ENCODE measurements at regions not wholly inside any gene's neighbourhood (a gene's known extent, or its start where the extent isn't known, plus 50 kb on each side); places are given as distances from the start of the nearest gene placed in this dataset.

DNA sequence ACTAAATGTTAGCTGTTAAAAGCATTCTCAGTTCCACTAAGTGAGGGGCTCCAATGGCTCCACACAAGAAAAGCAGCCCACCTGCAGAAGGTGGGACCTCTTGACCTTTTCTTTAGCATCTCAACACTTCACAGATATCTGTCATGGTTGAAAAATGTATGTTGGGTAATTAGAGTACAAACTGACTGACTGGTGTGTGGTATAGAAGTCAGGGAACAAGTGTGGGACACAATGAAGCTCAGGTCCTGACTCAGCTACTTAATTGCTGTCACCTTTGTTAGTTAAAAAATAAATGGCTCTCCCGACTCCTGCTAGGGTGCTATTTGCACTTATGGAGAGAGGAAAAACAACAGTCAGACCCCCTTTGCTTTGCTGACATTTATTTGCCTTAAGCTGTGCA, 299.0 kb downstream of the TTC6 start:
- H3K4ac ChIP-seq (ENCODE audit: low read depth in 1 of 2, low read length in 2 of 2) = no peak overlapping the region
- H2BK120ac ChIP-seq (ENCODE audit: low read depth, low read length) = no peak overlapping the region
- no peak overlapping the region for H3K18ac ChIP-seq (ENCODE audit: low read depth in 1 of 2, low read length in 2 of 2)
- H3K9me3 ChIP-seq (ENCODE audit: control insufficient read depth, low read length) = no peaks in the 10 kb centered on the region
- H3K4me3 ChIP-seq (ENCODE audit: insufficient read depth in 1 of 2, low read depth in 1 of 2, low read length in 2 of 2) = no peak overlapping the region
- H3K9ac ChIP-seq (ENCODE audit: low read length) = no peak overlapping the region
- H2BK15ac ChIP-seq (ENCODE audit: low read depth, poor library complexity, severe bottlenecking) = no peak overlapping the region
- H3K4me2 ChIP-seq (ENCODE audit: low read length, poor library complexity, severe bottlenecking) = no peak overlapping the region
- no peak for DNase-seq
- H3K79me1 ChIP-seq (replicated peaks; ENCODE audit: low read length, poor library complexity, severe bottlenecking) = no peaks in the 10 kb centered on the region
- no peak overlapping the region for H4K91ac ChIP-seq (ENCODE audit: low read length)
- no peak overlapping the region for H2AK5ac ChIP-seq (ENCODE audit: low read length, severe bottlenecking)
- H3K27ac ChIP-seq (ENCODE audit: low read length, poor library complexity, severe bottlenecking) = no peak overlapping the region
- no peak overlapping the region for H4K8ac ChIP-seq (ENCODE audit: low read length)
- no peak overlapping the region for H2BK5ac ChIP-seq (ENCODE audit: low read depth, low read length, poor library complexity, severe bottlenecking)
- WGBS = 36% methylated on average over 1 of the region's 1 CpG
- no peaks in the 10 kb centered on the region for H3K36me3 ChIP-seq (ENCODE audit: control insufficient read depth in 1 of 2, insufficient read depth in 2 of 2, low read depth in 1 of 2, low read length in 2 of 2)
- H2AFZ ChIP-seq (ENCODE audit: low read depth, low read length) = no peak overlapping the region
- no peak overlapping the region for H3K14ac ChIP-seq (ENCODE audit: low read length in 2 of 2)
- no peak overlapping the region for H2BK12ac ChIP-seq (ENCODE audit: low read length in 2 of 2)
- H3K4me1 ChIP-seq (ENCODE audit: control insufficient read depth, insufficient read depth, low read depth, low read length) = no peaks in the 10 kb centered on the region
- peaks cover 0 to 8% of the 10 kb centered on the region in 2 experiments for H3K27me3 ChIP-seq (ENCODE audit: control insufficient read depth in 1 of 2, insufficient read depth in 1 of 2, low read length in 2 of 2)
- no peak overlapping the region for H3K23ac ChIP-seq (ENCODE audit: low read length in 2 of 2)

DNA sequence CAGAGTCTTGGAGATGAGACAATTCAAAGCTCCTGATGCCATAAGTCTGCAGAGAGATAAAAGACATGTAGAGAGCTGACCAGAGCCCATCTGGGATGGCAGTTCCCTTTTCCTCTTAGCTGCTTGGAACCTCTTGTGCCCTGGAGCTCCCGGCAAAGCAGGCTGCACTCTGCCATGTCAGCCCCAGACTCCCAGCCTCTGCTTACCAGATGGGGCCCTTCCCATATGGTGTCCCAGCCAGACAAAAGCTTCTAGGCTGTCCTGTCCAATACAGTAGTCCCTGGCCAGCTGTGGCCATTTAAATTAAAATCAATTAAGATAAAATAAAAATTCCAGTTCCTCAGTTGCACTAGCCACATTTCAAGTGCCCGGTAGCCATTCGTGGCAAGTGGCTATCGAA, 303.9 kb downstream of the TTC6 start:
- WGBS = 89% methylated on average over 4 of the region's 4 CpGs
- no peak overlapping the region for H4K8ac ChIP-seq (ENCODE audit: low read length)
- no peak overlapping the region for H4K91ac ChIP-seq (ENCODE audit: low read length)
- H3K4me1 ChIP-seq (ENCODE audit: control insufficient read depth, insufficient read depth, low read depth, low read length) = no peaks in the 10 kb centered on the region
- no peak overlapping the region for H3K4ac ChIP-seq (ENCODE audit: low read depth in 1 of 2, low read length in 2 of 2)
- H3K79me1 ChIP-seq (replicated peaks; ENCODE audit: low read length, poor library complexity, severe bottlenecking) = no peaks in the 10 kb centered on the region
- H3K4me2 ChIP-seq (ENCODE audit: low read length, poor library complexity, severe bottlenecking) = no peak overlapping the region
- no peak overlapping the region for H2AK5ac ChIP-seq (ENCODE audit: low read length, severe bottlenecking)
- no peak overlapping the region for H2BK15ac ChIP-seq (ENCODE audit: low read depth, poor library complexity, severe bottlenecking)
- H2BK5ac ChIP-seq (ENCODE audit: low read depth, low read length, poor library complexity, severe bottlenecking) = no peak overlapping the region
- no peak for DNase-seq
- H2AFZ ChIP-seq (ENCODE audit: low read depth, low read length) = no peak overlapping the region
- H2BK120ac ChIP-seq (ENCODE audit: low read depth, low read length) = no peak overlapping the region
- H2BK12ac ChIP-seq (ENCODE audit: low read length in 2 of 2) = no peak overlapping the region
- H3K18ac ChIP-seq (ENCODE audit: low read depth in 1 of 2, low read length in 2 of 2) = no peak overlapping the region
- H3K14ac ChIP-seq (ENCODE audit: low read length in 2 of 2) = no peak overlapping the region
- H3K4me3 ChIP-seq (ENCODE audit: insufficient read depth in 1 of 2, low read depth in 1 of 2, low read length in 2 of 2) = no peak overlapping the region
- H3K9me3 ChIP-seq (ENCODE audit: control insufficient read depth, low read length) = no peaks in the 10 kb centered on the region
- peaks cover 0 to 27% of the 10 kb centered on the region in 2 experiments for H3K27me3 ChIP-seq (ENCODE audit: control insufficient read depth in 1 of 2, insufficient read depth in 1 of 2, low read length in 2 of 2)
- no peak overlapping the region for H3K9ac ChIP-seq (ENCODE audit: low read length)
- no peak overlapping the region for H3K23ac ChIP-seq (ENCODE audit: low read length in 2 of 2)
- H3K36me3 ChIP-seq (ENCODE audit: control insufficient read depth in 1 of 2, insufficient read depth in 2 of 2, low read depth in 1 of 2, low read length in 2 of 2) = no peaks in the 10 kb centered on the region
- H3K27ac ChIP-seq (ENCODE audit: low read length, poor library complexity, severe bottlenecking) = no peak overlapping the region

DNA sequence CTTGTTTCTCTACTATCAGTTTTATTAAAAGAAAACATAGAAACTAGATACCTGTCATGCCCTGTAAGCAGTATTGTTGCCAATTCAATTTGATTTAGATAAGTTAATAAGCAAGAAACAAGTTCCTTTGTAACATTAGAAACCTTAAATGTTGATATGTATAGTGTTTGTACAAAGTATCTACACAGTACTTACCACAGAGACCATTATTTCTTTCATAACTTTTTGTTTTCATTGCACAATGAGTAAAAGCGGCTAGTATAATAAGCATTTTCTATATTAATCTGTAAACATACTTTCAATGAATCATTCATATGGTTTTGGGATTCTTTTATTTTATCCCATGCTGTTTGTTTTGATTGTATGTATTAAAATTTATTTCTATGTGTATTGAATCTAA, 305.1 kb downstream of the TTC6 start:
- Histone ChIP-seq H2BK120ac (ENCODE audit: low read depth, low read length) (no peak overlapping the region), H3K4me2 (ENCODE audit: low read length, poor library complexity, severe bottlenecking) (no peak overlapping the region)

DNA sequence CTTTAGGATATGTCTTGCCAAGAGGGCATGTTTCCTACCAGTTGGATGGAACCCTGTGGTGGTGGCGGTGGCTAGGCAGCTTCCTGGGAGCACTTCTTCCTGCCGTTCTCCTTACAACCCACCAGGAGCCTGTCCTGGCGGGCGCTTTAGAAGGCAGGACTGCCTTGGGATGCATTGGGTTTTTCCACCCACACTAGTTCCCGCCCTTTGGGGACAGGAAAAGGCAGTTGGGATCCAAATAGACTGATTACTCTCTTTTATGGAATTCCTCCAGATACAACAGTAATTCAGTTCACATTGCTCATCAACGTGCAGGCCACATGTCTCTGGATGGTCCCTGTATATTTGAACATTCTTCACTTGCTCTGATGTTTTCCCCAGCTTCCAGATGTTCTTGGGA, 305.7 kb upstream of the SSTR1 start:
- Histone ChIP-seq H3K14ac (ENCODE audit: low read length in 2 of 2) (no peak overlapping the region), H4K8ac (ENCODE audit: low read length) (no peak overlapping the region), H3K36me3 (ENCODE audit: control insufficient read depth in 1 of 2, insufficient read depth in 2 of 2, low read depth in 1 of 2, low read length in 2 of 2) (no peaks in the 10 kb centered on the region), H3K4me2 (ENCODE audit: low read length, poor library complexity, severe bottlenecking) (no peak overlapping the region), H2BK5ac (ENCODE audit: low read depth, low read length, poor library complexity, severe bottlenecking) (no peak overlapping the region), H3K4ac (ENCODE audit: low read depth in 1 of 2, low read length in 2 of 2) (no peak overlapping the region), H2BK120ac (ENCODE audit: low read depth, low read length) (no peak overlapping the region), H3K27ac (ENCODE audit: low read length, poor library complexity, severe bottlenecking) (no peak overlapping the region), H3K4me3 (ENCODE audit: insufficient read depth in 1 of 2, low read depth in 1 of 2, low read length in 2 of 2) (peak overlapping the region in 1 of 2 experiments; percentile 71), H4K91ac (ENCODE audit: low read length) (peak overlapping the region; percentile 83), H2BK15ac (ENCODE audit: low read depth, poor library complexity, severe bottlenecking) (no peak overlapping the region), H2BK12ac (ENCODE audit: low read length in 2 of 2) (no peak overlapping the region), H3K18ac (ENCODE audit: low read depth in 1 of 2, low read length in 2 of 2) (no peak overlapping the region), H2AK5ac (ENCODE audit: low read length, severe bottlenecking) (no peak overlapping the region), H3K9ac (ENCODE audit: low read length) (peak overlapping the region; percentile 53), H3K23ac (ENCODE audit: low read length in 2 of 2) (no peak overlapping the region), H3K4me1 (ENCODE audit: control insufficient read depth, insufficient read depth, low read depth, low read length) (no peaks in the 10 kb centered on the region), H3K79me1 (replicated peaks; ENCODE audit: low read length, poor library complexity, severe bottlenecking) (no peaks in the 10 kb centered on the region), H3K9me3 (ENCODE audit: control insufficient read depth, low read length) (no peaks in the 10 kb centered on the region), H3K27me3 (ENCODE audit: control insufficient read depth in 1 of 2, insufficient read depth in 1 of 2, low read length in 2 of 2) (peaks cover 0 to 25% of the 10 kb centered on the region in 2 experiments), H2AFZ (ENCODE audit: low read depth, low read length) (no peak overlapping the region)
- DNase-seq = no peak
- 47% methylated on average over 6 of the region's 6 CpGs for WGBS

More for the DNA sequence above, 305.1 kb downstream of the TTC6 start:
- Histone ChIP-seq H3K9me3 (ENCODE audit: control insufficient read depth, low read length) (no peaks in the 10 kb centered on the region), H3K4me3 (ENCODE audit: insufficient read depth in 1 of 2, low read depth in 1 of 2, low read length in 2 of 2) (peak overlapping the region in 1 of 2 experiments; percentile 71), H3K27me3 (ENCODE audit: control insufficient read depth in 1 of 2, insufficient read depth in 1 of 2, low read length in 2 of 2) (peaks cover 0 to 25% of the 10 kb centered on the region in 2 experiments), H2AK5ac (ENCODE audit: low read length, severe bottlenecking) (no peak overlapping the region), H3K36me3 (ENCODE audit: control insufficient read depth in 1 of 2, insufficient read depth in 2 of 2, low read depth in 1 of 2, low read length in 2 of 2) (no peaks in the 10 kb centered on the region), H4K91ac (ENCODE audit: low read length) (no peak overlapping the region), H4K8ac (ENCODE audit: low read length) (no peak overlapping the region), H3K79me1 (replicated peaks; ENCODE audit: low read length, poor library complexity, severe bottlenecking) (no peaks in the 10 kb centered on the region), H3K14ac (ENCODE audit: low read length in 2 of 2) (no peak overlapping the region), H3K18ac (ENCODE audit: low read depth in 1 of 2, low read length in 2 of 2) (no peak overlapping the region), H3K4me1 (ENCODE audit: control insufficient read depth, insufficient read depth, low read depth, low read length) (no peaks in the 10 kb centered on the region), H3K23ac (ENCODE audit: low read length in 2 of 2) (no peak overlapping the region), H3K4ac (ENCODE audit: low read depth in 1 of 2, low read length in 2 of 2) (no peak overlapping the region), H2AFZ (ENCODE audit: low read depth, low read length) (no peak overlapping the region), H2BK5ac (ENCODE audit: low read depth, low read length, poor library complexity, severe bottlenecking) (no peak overlapping the region), H2BK15ac (ENCODE audit: low read depth, poor library complexity, severe bottlenecking) (no peak overlapping the region), H3K27ac (ENCODE audit: low read length, poor library complexity, severe bottlenecking) (no peak overlapping the region), H3K9ac (ENCODE audit: low read length) (no peak overlapping the region), H2BK12ac (ENCODE audit: low read length in 2 of 2) (no peak overlapping the region)
- DNase-seq = no peak
- WGBS = no CpG with 5 or more reads among the region's 1 CpG

Measured in mesenchymal stem cell (in vitro differentiated cells and primary cell).